HS-27A (cell line): ENCODE measurements at regions not wholly inside any gene's neighbourhood (a gene's known extent, or its start where the extent isn't known, plus 50 kb on each side); places are given as distances from the start of the nearest gene placed in this dataset.
"Not testable (repeated sequence)": the region's sequence is repeated elsewhere in the genome, so short reads cannot be mapped to it uniquely, and the experiment has no call there.

Source experiments
- DNase-seq: peaks from one replicate; pipeline ENCODE4 v3.0.0-alpha.2; 2012; ENCODE audit warnings: low read depth, missing footprints

GRCh38 chr13:33340631-33341030 lies 55.1 kb upstream of the STARD13 start:
- no peak for DNase-seq

GRCh38 chr13:33341861-33342452 lies 56.4 kb upstream of the STARD13 start:
- no peak for DNase-seq

GRCh38 chr13:33345842-33346241 lies 60.3 kb upstream of the STARD13 start:
- no peak for DNase-seq

GRCh38 chr13:33347861-33348260 lies 62.3 kb upstream of the STARD13 start:
- no peak for DNase-seq

GRCh38 chr13:33348366-33348765 lies 62.8 kb upstream of the STARD13 start:
- DNase-seq, result no peak

- DNase-seq, result no peak
These were observed 63.9 kb upstream of the STARD13 start for GRCh38 chr13:33349288-33349985.

GRCh38 chr13:33349986-33350826 lies 64.7 kb upstream of the STARD13 start:
- no peak for DNase-seq

- no peak for DNase-seq
These were observed 65.8 kb upstream of the STARD13 start for GRCh38 chr13:33351319-33351718.

- no peak for DNase-seq
These were observed 66.5 kb upstream of the STARD13 start for GRCh38 chr13:33352041-33352440.

GRCh38 chr13:33352526-33352925 lies 67.0 kb upstream of the STARD13 start:
- DNase-seq, result no peak

- DNase-seq, result no peak
These were observed 67.7 kb upstream of the STARD13 start for GRCh38 chr13:33353210-33353609.

GRCh38 chr13:33353646-33354045 lies 68.1 kb upstream of the STARD13 start:
- no peak for DNase-seq

- DNase-seq, result no peak
These were observed 69.8 kb upstream of the STARD13 start for GRCh38 chr13:33355201-33355895.

GRCh38 chr13:33358076-33358475 lies 72.5 kb upstream of the STARD13 start:
- not testable (repeated sequence) for DNase-seq

GRCh38 chr13:33362986-33363727 lies 77.6 kb upstream of the STARD13 start:
- no peak for DNase-seq

GRCh38 chr13:33364192-33364591 lies 78.6 kb upstream of the STARD13 start:
- no peak for DNase-seq

GRCh38 chr13:33366469-33367062 lies 81.0 kb upstream of the STARD13 start:
- no peak for DNase-seq

- no peak for DNase-seq
These were observed 81.8 kb upstream of the STARD13 start for GRCh38 chr13:33367171-33367895.

GRCh38 chr13:33367926-33368325 lies 82.4 kb upstream of the STARD13 start:
- DNase-seq, result no peak

- DNase-seq, result no peak
These were observed 83.5 kb upstream of the STARD13 start for GRCh38 chr13:33369073-33369472.
